GM23338 (cell line): ENCODE measurements at regions not wholly inside any gene's neighbourhood (a gene's known extent, or its start where the extent isn't known, plus 50 kb on each side); places are given as distances from the start of the nearest gene placed in this dataset.

Source experiments
- ATAC-seq: fragments of 200-7000 bp; cut with Tn5 transposase; 3 replicates; pipeline ENCODE4 v1.9.1; 2020
- DNase-seq: peaks from one replicate; pipeline ENCODE4 v3.0.0-alpha.2; 2015; ENCODE audit warnings: low spot score
- H2AFZ ChIP-seq: fragments of 200-600 bp; sonication (generic); 2 replicates; pipeline ENCODE4 v1.8.0; 2016; ENCODE audit warnings: antibody characterized with exemption, mild to moderate bottlenecking, moderate library complexity
- H3F3A ChIP-seq: fragments of 200-600 bp; sonication (generic); replicated peaks from 2 replicates; pipeline ENCODE4 v1.8.0; 2017; ENCODE audit warnings: antibody characterized with exemption, mixed run types, low read depth
- H3K27ac ChIP-seq: fragments of 200-600 bp; sonication (generic); 2 replicates; pipeline ENCODE4 v1.6.1; 2016; ENCODE audit warnings: low read depth
- H3K27me3 ChIP-seq: fragments of 200-600 bp; sonication (generic); 2 replicates; pipeline ENCODE4 v1.8.0; 2016; ENCODE audit warnings: mild to moderate bottlenecking, mixed run types, moderate library complexity; ENCODE audit not compliant: insufficient read depth
- H3K36me3 ChIP-seq: fragments of 200-600 bp; sonication (generic); 2 replicates; pipeline ENCODE4 v1.8.0; 2016; ENCODE audit warnings: mild to moderate bottlenecking; ENCODE audit not compliant: insufficient read depth
- H3K4me1 ChIP-seq: fragments of 200-600 bp; sonication (generic); 2 replicates; pipeline ENCODE4 v1.8.0; 2016; ENCODE audit warnings: mild to moderate bottlenecking, moderate library complexity; ENCODE audit not compliant: insufficient read depth
- H3K4me2 ChIP-seq: fragments of 200-600 bp; sonication (generic); 2 replicates; pipeline ENCODE4 v1.7.1; 2017; ENCODE audit warnings: mixed run types
- H3K4me3 ChIP-seq: fragments of 200-600 bp; sonication (generic); 2 replicates; pipeline ENCODE4 v1.6.1; 2016; ENCODE audit warnings: mixed run types
- H3K79me2 ChIP-seq: fragments of 200-600 bp; sonication (generic); replicated peaks from 2 replicates; pipeline ENCODE4 v1.8.0; 2017; ENCODE audit warnings: mild to moderate bottlenecking; ENCODE audit not compliant: insufficient read depth
- H3K9me2 ChIP-seq: fragments of 200-600 bp; sonication (generic); 2 replicates; pipeline ENCODE4 v1.8.0; 2017; ENCODE audit not compliant: insufficient read depth
- H4K20me1 ChIP-seq: fragments of 200-600 bp; sonication (generic); replicated peaks from 2 replicates; pipeline ENCODE4 v1.8.0; 2017; ENCODE audit warnings: mild to moderate bottlenecking; ENCODE audit not compliant: insufficient read depth
- H3K27ac Mint-ChIP-seq: 2 replicates; pipeline ENCODE4 v1.8.0; 2020; ENCODE audit warnings: inconsistent platforms, mild to moderate bottlenecking, moderate library complexity, mixed read lengths
- H3K27me3 Mint-ChIP-seq: 3 replicates; pipeline ENCODE4 v1.8.0; 2022; ENCODE audit warnings: low read depth, mild to moderate bottlenecking, moderate library complexity, mixed read lengths, inconsistent platforms; ENCODE audit not compliant: insufficient read depth, poor library complexity
- H3K36me3 Mint-ChIP-seq: 3 replicates; pipeline ENCODE4 v1.8.0; 2021; ENCODE audit warnings: low read depth, mild to moderate bottlenecking, inconsistent platforms, moderate library complexity, mixed read lengths
- H3K4me1 Mint-ChIP-seq: 3 replicates; pipeline ENCODE4 v1.8.0; 2020; ENCODE audit warnings: mild to moderate bottlenecking, inconsistent platforms, mixed read lengths
- H3K4me3 Mint-ChIP-seq: 3 replicates; pipeline ENCODE4 v1.8.0; 2021; ENCODE audit warnings: moderate library complexity, mild to moderate bottlenecking, inconsistent platforms, mixed read lengths
- H3K9me3 Mint-ChIP-seq: 3 replicates; pipeline ENCODE4 v1.8.0; 2020; ENCODE audit warnings: moderate library complexity, mild to moderate bottlenecking, inconsistent platforms, mixed read lengths
- CTCF ChIP-seq, 2 experiments: fragments of 200-600 bp in 1 of 2; sonication (generic) in 1 of 2; conservative IDR thresholded peaks; 2 replicates each; pipeline versions ENCODE4 v1.5.1 to v1.6.1; 2016 to 2017; ENCODE audit warnings: antibody characterized with exemption in 2 of 2, low read depth in 2 of 2, mild to moderate bottlenecking in 2 of 2, moderate library complexity in 1 of 2
- NANOG ChIP-seq: IDR thresholded peaks from 2 replicates; pipeline ENCODE4 v1.6.1; 2016; ENCODE audit warnings: antibody characterized with exemption, borderline replicate concordance
- ZNF114 ChIP-seq: fragments of 250-450 bp; sonication (Bioruptor Pico); IDR thresholded peaks from 2 replicates; pipeline ENCODE4 v1.5.0; 2020; ENCODE audit warnings: mild to moderate bottlenecking, moderate library complexity

DNA sequence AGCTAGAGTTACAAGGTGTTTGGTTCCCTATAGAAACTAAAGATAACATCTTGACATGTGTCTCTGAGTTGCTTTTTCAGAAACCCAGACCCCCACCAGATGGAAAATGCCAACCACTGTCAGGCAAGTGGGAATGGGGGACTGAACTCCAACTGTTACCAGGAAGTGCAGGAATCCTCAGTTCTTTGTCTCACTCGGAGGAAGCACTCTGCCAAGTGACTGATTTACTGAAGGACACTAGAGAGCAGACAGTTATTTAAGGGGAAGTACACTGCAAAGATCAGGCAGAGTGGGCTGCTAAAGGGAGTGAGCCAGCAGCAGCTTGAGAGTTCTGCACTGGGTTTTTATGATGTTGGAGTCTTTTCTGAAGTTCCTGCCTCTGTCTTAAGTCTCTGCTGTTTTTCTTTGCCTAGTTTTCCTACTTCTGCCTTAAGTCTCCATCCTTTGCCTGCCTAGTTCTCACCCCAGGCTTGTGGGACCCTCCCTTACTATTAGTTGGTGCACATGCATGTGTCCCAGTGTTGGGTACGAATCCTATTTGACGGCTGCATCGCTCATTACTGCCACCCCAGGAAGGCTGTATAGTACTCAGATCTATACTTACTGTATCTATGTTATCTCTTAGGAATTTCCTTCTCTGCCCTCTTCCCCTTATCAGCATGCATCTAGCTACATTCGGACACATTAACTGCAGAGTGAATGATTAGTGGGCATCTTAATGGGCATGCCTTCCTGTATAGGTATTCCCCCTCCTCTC is 97.1 kb downstream of the TEX51 start:
- ATAC-seq, result peak; percentile 48
- no peaks in the 10 kb centered on the region for H3F3A ChIP-seq

GRCh38 chr2:126996378-126996699 is 97.6 kb downstream of the TEX51 start:
- Histone ChIP-seq H4K20me1 (no peaks in the 10 kb centered on the region), H3K4me1 (no peaks in the 10 kb centered on the region), H3K79me2 (no peaks in the 10 kb centered on the region), H3F3A (no peaks in the 10 kb centered on the region), H3K4me3 (no peak overlapping the region), H3K27ac (no peak overlapping the region), H3K36me3 (no peaks in the 10 kb centered on the region), H3K4me2 (no peak overlapping the region), H3K9me2 (peaks cover 8% of the 10 kb centered on the region; the same call in 1 of the 2 replicates), H3K27me3 (no peaks in the 10 kb centered on the region), H2AFZ (peak overlapping the region; percentile 7; the same call in 1 of the 2 replicates)
- Mint-ChIP-seq H3K4me1 (peaks cover 2% of the 10 kb centered on the region; the same call in 2 of the 3 replicates), H3K9me3 (no peaks in the 10 kb centered on the region), H3K4me3 (no peak overlapping the region), H3K27ac (no peak overlapping the region), H3K36me3 (no peaks in the 10 kb centered on the region), H3K27me3 (peaks cover 2% of the 10 kb centered on the region)
- no peak for TF ChIP-seq NANOG
- ATAC-seq (no peak), DNase-seq (no peak)

More for the DNA sequence above, 97.1 kb downstream of the TEX51 start:
- Histone ChIP-seq H3K4me3 (no peak overlapping the region), H3K4me2 (no peak overlapping the region), H2AFZ (no peak overlapping the region), H3K79me2 (no peaks in the 10 kb centered on the region), H3K4me1 (no peaks in the 10 kb centered on the region), H3K27ac (no peak overlapping the region), H3K27me3 (no peaks in the 10 kb centered on the region), H3K36me3 (no peaks in the 10 kb centered on the region), H4K20me1 (no peaks in the 10 kb centered on the region), H3K9me2 (peaks cover 8% of the 10 kb centered on the region; the same call in 1 of the 2 replicates)
- Mint-ChIP-seq H3K27ac (no peak overlapping the region), H3K4me3 (no peak overlapping the region), H3K36me3 (no peaks in the 10 kb centered on the region), H3K9me3 (no peaks in the 10 kb centered on the region), H3K27me3 (peaks cover 2% of the 10 kb centered on the region), H3K4me1 (peaks cover 2% of the 10 kb centered on the region; the same call in 2 of the 3 replicates)
- no peak for DNase-seq
- TF ChIP-seq ZNF114 (CRISPR knock-in tag) (no peak), CTCF (conservative IDR thresholded peaks at IDR 0.05; ENCODE audit: low read depth in 2 of 2) (peak in 1 of 2 experiments; percentile 12; a peak in 2 of 4 replicates)
